K562 (cell line): ENCODE measurements at regions not wholly inside any gene's neighbourhood (a gene's known extent, or its start where the extent isn't known, plus 50 kb on each side); places are given as distances from the start of the nearest gene placed in this dataset.

ENCODE experiments used
- ATAC-seq: fragments of 200-7000 bp; cut with Tn5 transposase; 3 replicates; pipeline ENCODE4 v1.9.1; 2020; ENCODE audit warnings: moderate library complexity
- BruUV-seq: library from RNA; stranded (reverse); fragments of 400-500 nt; replicated peaks from 2 replicates; lab custom pipeline; 2021; lab: Mats Ljungman, UMichigan
- CTCF ChIA-PET: fragments of 300-600 bp; formaldehyde crosslinking; extraction: SDS; loops from one replicate; lab custom pipeline; 2021; ENCODE audit warnings: low intra/inter-chr PET ratio; lab: Yijun Ruan, JAX
- POLR2A ChIA-PET: fragments of 300-600, 350-650 bp; sonication (Branson Sonifier 250); formaldehyde crosslinking; extraction: SDS; loops from one replicate; lab custom pipeline; 2021; ENCODE audit warnings: antibody characterized with exemption, inconsistent platforms; lab: Yijun Ruan, JAX
- DNase-seq, 4 experiments: peaks; one replicate each; pipeline versions ENCODE4 v3.0.0 to v3.0.0-alpha.2; 2011 to 2018; ENCODE audit warnings: low spot score in 3 of 4, mixed read lengths in 3 of 4; ENCODE audit errors: extremely low read depth in 1 of 4
- FAIRE-seq: peaks from 2 replicates; lab custom pipeline; 2011; peaks lifted over from hg19 to GRCh38; lab: Jason Lieb, UNC
- H2AFZ ChIP-seq: 2 replicates; pipeline ENCODE4 v1.6.0; 2011; ENCODE audit warnings: low read depth, low read length, control low read depth, inconsistent platforms
- H3K27ac ChIP-seq: fragments of 200-600 bp; 3 replicates; pipeline ENCODE4 v1.8.0; 2011; ENCODE audit warnings: low read depth, mild to moderate bottlenecking, control low read depth, inconsistent platforms, low read length, moderate library complexity, mixed read lengths; ENCODE audit errors: extremely low read depth
- H3K27me3 ChIP-seq, 2 experiments: fragments of 300-600 bp in 1 of 2; 2 replicates in 1 of 2; 3 replicates in 1 of 2; pipeline versions ENCODE4 v1.6.0 to v1.8.0; 2011; ENCODE audit warnings: inconsistent platforms in 2 of 2, low read length in 2 of 2, mild to moderate bottlenecking in 1 of 2, mixed read lengths in 1 of 2, moderate library complexity in 1 of 2; ENCODE audit not compliant: control insufficient read depth in 2 of 2, insufficient read depth in 2 of 2
- H3K36me3 ChIP-seq: fragments of 300-600 bp; 3 replicates; pipeline ENCODE4 v1.8.0; 2011; ENCODE audit warnings: mild to moderate bottlenecking, low read length, inconsistent platforms; ENCODE audit not compliant: control insufficient read depth, insufficient read depth
- H3K4me1 ChIP-seq, 2 experiments: fragments of 200-600 bp in 1 of 2; replicated peaks in 1 of 2; 2 replicates in 1 of 2; 3 replicates in 1 of 2; pipeline versions ENCODE4 v1.5.1 to v1.8.0; 2011; ENCODE audit warnings: inconsistent platforms in 2 of 2, low read length in 2 of 2, mild to moderate bottlenecking in 1 of 2, mixed read lengths in 1 of 2, moderate library complexity in 1 of 2; ENCODE audit not compliant: control insufficient read depth in 2 of 2, insufficient read depth in 2 of 2
- H3K4me2 ChIP-seq: 2 replicates; pipeline ENCODE4 v1.6.1; 2011; ENCODE audit warnings: low read length, control low read depth, inconsistent platforms, mixed read lengths; ENCODE audit not compliant: insufficient read depth
- H3K4me3 ChIP-seq: fragments of 200-600 bp; sonication (generic), shearing (Covaris generic); 2 replicates; pipeline ENCODE4 v1.5.1; 2016; ENCODE audit warnings: control low read depth, inconsistent platforms
- H3K79me2 ChIP-seq: fragments of 200-600 bp; 3 replicates; pipeline ENCODE4 v1.8.0; 2011; ENCODE audit warnings: low read length, inconsistent platforms; ENCODE audit not compliant: control insufficient read depth, insufficient read depth
- H3K9ac ChIP-seq, 2 experiments: 2 replicates each; pipeline versions ENCODE4 v1.6.0 to v1.6.1; 2011; ENCODE audit warnings: low read depth in 2 of 2, low read length in 2 of 2, control low read depth in 1 of 2, inconsistent platforms in 1 of 2, mild to moderate bottlenecking in 1 of 2, mixed read lengths in 1 of 2; ENCODE audit not compliant: insufficient read depth in 1 of 2
- H3K9me1 ChIP-seq: one replicate; pipeline ENCODE4 v1.6.0; 2011; ENCODE audit warnings: inconsistent platforms, mild to moderate bottlenecking, low read length, moderate library complexity; ENCODE audit not compliant: control insufficient read depth, insufficient read depth
- H3K9me3 ChIP-seq: replicated peaks from 2 replicates; pipeline ENCODE4 v1.5.1; 2011; ENCODE audit warnings: low read depth, low read length, inconsistent platforms; ENCODE audit not compliant: control insufficient read depth, insufficient read depth
- H4K20me1 ChIP-seq: replicated peaks from 2 replicates; pipeline ENCODE4 v1.6.1; 2011; ENCODE audit warnings: low read length, inconsistent platforms, mixed read lengths; ENCODE audit not compliant: control insufficient read depth, insufficient read depth
- CXXC5 ChIP-seq: fragments of 250-450 bp; sonication (Bioruptor Pico); IDR thresholded peaks from 2 replicates; pipeline ENCODE4 v1.8.0; 2022; ENCODE audit warnings: inconsistent platforms, mild to moderate bottlenecking, moderate library complexity
- EWSR1 ChIP-seq: fragments of 450-650 bp; IDR thresholded peaks from 2 replicates; pipeline ENCODE4 v1.6.1; 2018; ENCODE audit warnings: borderline replicate concordance, mild to moderate bottlenecking, low read depth, moderate library complexity; ENCODE audit not compliant: partially characterized antibody
- KLF16 ChIP-seq: IDR thresholded peaks from 2 replicates; pipeline ENCODE4 v1.6.1; 2016; ENCODE audit warnings: antibody characterized with exemption
- PHF21A ChIP-seq: fragments of 450-650 bp; IDR thresholded peaks from 2 replicates; pipeline ENCODE4 v1.6.1; 2017; ENCODE audit warnings: low read depth, borderline replicate concordance
- STAG1 ChIP-seq: sonication (generic); formaldehyde crosslinking; IDR thresholded peaks from 2 replicates; pipeline ENCODE4 v1.5.0; 2020; ENCODE audit warnings: missing genetic modification reagents, borderline replicate concordance
- ZBTB33 ChIP-seq: sonication (generic); formaldehyde crosslinking; IDR thresholded peaks from 2 replicates; pipeline ENCODE4 v1.8.1; 2023; ENCODE audit warnings: mild to moderate bottlenecking, missing genetic modification reagents
- WGBS: fragments of 100-300 bp; shearing (Covaris generic); methylation state at CpG from one replicate; pipeline ENCODE4 v1.1.6; 2016; ENCODE audit warnings: low coverage, mixed read lengths; ENCODE audit not compliant: insufficient coverage; ENCODE audit errors: missing lambda C conversion rate; 5-methylcytosine and 5-hydroxymethylcytosine counted together
- in situ Hi-C: fragments of 300-500 bp; cut with MboI; formaldehyde crosslinking; loops from 4 replicates; pipeline ENCODE4 v1.15.0; 2018; ENCODE audit warnings: inconsistent platforms, mixed read lengths
- intact Hi-C: fragments of 100-400 bp; cut with micrococcal nuclease; formaldehyde crosslinking; loops from 2 replicates; pipeline ENCODE4 v1.14.2; 2022

- no peak overlapping the region for H2AFZ ChIP-seq
- H3K36me3 ChIP-seq = no peaks in the 10 kb centered on the region
- CTCF ChIA-PET = no interaction called here
- H3K9ac ChIP-seq = no peak overlapping the region
- no peaks in the 10 kb centered on the region for H3K9me3 ChIP-seq
- no peak for FAIRE-seq
- BruUV-seq = no TSS peak
- H3K4me1 ChIP-seq = no peaks in the 10 kb centered on the region
- TF ChIP-seq PHF21A = no peak
- no peak for TF ChIP-seq CXXC5
- TF ChIP-seq KLF16 = no peak
- TF ChIP-seq ZBTB33 (CRISPR knock-in tag) = no peak
- TF ChIP-seq STAG1 (CRISPR knock-in tag) = no peak
- no peak for TF ChIP-seq EWSR1
- H3K9me1 ChIP-seq = no peaks in the 10 kb centered on the region
- no peak overlapping the region for H3K27ac ChIP-seq
- in situ Hi-C loops (no loop called here), intact Hi-C loops (no loop called here)
- no peak overlapping the region for H3K4me3 ChIP-seq
- POLR2A ChIA-PET = no interaction called here
- no peaks in the 10 kb centered on the region for H4K20me1 ChIP-seq
- no peak for ATAC-seq
- H3K4me2 ChIP-seq = no peak overlapping the region
- no peaks in the 10 kb centered on the region for H3K27me3 ChIP-seq
- 6% methylated on average over 4 of the region's 4 CpGs for WGBS
- no peaks in the 10 kb centered on the region for H3K79me2 ChIP-seq
- DNase-seq = no peak
Observed at GRCh38 chr13:34719060-34719875, 222.8 kb upstream of the NBEA start.
